ENCODE measurements at regions not wholly inside any gene's neighbourhood (a gene's known extent, or its start where the extent isn't known, plus 50 kb on each side); places are given as distances from the start of the nearest gene placed in this dataset.
"Not testable (repeated sequence)": the region's sequence is repeated elsewhere in the genome, so short reads cannot be mapped to it uniquely, and the experiment has no call there.

DNA sequence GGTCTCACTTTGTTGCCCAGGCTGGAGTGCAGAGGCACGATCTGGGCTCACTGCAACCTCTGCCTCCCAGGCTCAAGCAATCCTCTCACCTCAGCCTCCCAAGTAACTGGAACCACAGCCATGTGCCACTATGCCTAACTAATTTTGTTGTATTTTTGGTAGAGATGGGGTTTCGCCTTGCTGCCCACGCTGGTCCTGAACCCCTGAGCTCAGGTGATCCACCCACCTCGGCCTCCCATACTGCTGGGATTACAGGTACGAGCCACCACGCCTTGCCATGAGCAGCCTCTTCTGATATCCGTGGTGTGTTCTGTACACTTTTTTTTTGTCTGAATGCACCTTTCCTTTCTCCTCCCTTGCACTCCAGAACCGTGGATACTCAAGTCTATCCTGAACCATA lies 394.4 kb downstream of the SPATA31A6 start:
- TF ChIP-seq, protein P1, sequence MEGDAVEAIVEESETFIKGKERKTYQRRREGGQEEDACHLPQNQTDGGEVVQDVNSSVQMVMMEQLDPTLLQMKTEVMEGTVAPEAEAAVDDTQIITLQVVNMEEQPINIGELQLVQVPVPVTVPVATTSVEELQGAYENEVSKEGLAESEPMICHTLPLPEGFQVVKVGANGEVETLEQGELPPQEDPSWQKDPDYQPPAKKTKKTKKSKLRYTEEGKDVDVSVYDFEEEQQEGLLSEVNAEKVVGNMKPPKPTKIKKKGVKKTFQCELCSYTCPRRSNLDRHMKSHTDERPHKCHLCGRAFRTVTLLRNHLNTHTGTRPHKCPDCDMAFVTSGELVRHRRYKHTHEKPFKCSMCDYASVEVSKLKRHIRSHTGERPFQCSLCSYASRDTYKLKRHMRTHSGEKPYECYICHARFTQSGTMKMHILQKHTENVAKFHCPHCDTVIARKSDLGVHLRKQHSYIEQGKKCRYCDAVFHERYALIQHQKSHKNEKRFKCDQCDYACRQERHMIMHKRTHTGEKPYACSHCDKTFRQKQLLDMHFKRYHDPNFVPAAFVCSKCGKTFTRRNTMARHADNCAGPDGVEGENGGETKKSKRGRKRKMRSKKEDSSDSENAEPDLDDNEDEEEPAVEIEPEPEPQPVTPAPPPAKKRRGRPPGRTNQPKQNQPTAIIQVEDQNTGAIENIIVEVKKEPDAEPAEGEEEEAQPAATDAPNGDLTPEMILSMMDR (IDR thresholded peaks at IDR 0.05; ENCODE audit: extremely low read depth in 1 of 2, insufficient read depth in 1 of 2, low read depth in 1 of 2, low read length in 2 of 2) = not testable (repeated sequence)
- not testable (repeated sequence) for TF ChIP-seq EZH2 (IDR thresholded peaks at IDR 0.05; ENCODE audit: borderline replicate concordance, low read depth, low read length, severe bottlenecking)
